HG02610 (cell line): ENCODE measurements at regions not wholly inside any gene's neighbourhood (a gene's known extent, or its start where the extent isn't known, plus 50 kb on each side); places are given as distances from the start of the nearest gene placed in this dataset.

ENCODE experiments used
- ATAC-seq: cut with Tn5 transposase; IDR thresholded peaks from one replicate; pipeline ENCODE4 v1.9.1; 2021; ENCODE audit warnings: mild to moderate bottlenecking, moderate library complexity; ENCODE audit not compliant: unreplicated experiment

- no peak for ATAC-seq
Observed at GRCh38 chr4:182973511-182973911, 56.3 kb upstream of the DCTD start.

- ATAC-seq, result no peak
Observed at GRCh38 chr4:182971702-182972101, 54.5 kb upstream of the DCTD start.

GRCh38 chr4:182969651-182970279, 52.6 kb upstream of the DCTD start:
- ATAC-seq, result peak; percentile 80

- peak; percentile 79 for ATAC-seq
Observed at GRCh38 chr4:182968917-182969650, 51.9 kb upstream of the DCTD start.

- ATAC-seq, result no peak
Observed at GRCh38 chr4:182967403-182967802, 50.2 kb upstream of the DCTD start.
